GM21367 (cell line): ENCODE measurements at regions not wholly inside any gene's neighbourhood (a gene's known extent, or its start where the extent isn't known, plus 50 kb on each side); places are given as distances from the start of the nearest gene placed in this dataset.

Experiments used
- ATAC-seq: cut with Tn5 transposase; IDR thresholded peaks from one replicate; pipeline ENCODE4 v1.9.1; 2021; ENCODE audit not compliant: unreplicated experiment

DNA sequence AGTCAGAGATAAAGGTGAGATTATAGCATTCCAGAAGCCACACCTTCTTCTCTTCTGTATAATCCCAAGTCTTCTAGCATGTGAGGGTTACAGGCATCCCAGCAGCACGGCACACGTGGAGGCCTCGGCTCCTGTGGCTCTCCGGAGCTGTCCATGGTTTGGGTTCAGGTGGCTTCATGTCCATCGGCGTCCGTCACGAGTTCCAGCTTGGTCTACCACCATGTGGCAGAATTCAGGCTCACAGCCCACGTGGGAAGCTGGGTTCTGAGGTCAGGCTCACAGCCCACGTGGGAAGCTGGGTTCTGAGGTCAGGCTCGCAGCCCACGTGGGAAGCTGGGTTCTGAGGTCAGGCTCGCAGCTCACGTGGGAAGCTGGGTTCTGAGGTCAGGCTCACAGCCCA lies 378.3 kb upstream of the SALL3 start:
- ATAC-seq = no peak

DNA sequence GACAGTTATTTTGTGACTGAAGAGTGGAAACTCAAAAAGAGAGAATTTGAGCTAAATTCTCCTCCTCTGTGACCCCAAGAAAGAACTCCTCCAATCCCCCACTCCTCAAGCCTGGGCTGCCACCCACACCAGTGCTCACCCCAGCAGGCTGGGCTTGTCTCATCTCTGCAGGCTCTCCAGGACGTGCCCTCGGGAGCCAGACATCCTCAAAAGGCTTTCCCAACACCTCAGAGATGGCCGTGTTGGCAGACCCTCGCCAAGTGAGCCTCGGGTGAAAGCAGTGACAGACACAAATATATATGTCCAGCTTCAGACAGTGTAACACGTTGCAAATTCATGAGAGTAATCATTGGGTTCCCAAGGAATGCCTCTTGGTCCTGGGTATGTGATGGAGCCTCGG lies 377.7 kb upstream of the SALL3 start:
- ATAC-seq = no peak

DNA sequence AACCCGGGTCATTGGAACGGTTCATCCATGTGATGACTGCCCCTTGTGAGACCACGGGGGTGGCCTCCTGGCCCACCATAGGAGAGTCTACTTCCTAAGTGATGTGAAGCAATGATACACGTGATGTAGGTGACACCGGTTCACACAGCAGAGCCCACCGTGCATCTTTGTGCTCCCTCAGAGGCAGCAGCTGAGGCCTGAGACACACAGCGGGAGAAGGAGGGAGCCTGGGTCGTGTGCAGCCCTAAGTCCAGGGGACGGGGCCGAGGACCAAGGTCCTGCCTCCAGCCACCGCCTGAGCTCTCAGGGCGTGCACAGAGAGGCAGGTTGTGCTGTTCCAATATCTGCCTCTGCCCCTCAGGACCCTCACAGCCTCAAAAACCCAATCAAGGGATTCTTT lies 377.2 kb upstream of the SALL3 start:
- no peak for ATAC-seq

DNA sequence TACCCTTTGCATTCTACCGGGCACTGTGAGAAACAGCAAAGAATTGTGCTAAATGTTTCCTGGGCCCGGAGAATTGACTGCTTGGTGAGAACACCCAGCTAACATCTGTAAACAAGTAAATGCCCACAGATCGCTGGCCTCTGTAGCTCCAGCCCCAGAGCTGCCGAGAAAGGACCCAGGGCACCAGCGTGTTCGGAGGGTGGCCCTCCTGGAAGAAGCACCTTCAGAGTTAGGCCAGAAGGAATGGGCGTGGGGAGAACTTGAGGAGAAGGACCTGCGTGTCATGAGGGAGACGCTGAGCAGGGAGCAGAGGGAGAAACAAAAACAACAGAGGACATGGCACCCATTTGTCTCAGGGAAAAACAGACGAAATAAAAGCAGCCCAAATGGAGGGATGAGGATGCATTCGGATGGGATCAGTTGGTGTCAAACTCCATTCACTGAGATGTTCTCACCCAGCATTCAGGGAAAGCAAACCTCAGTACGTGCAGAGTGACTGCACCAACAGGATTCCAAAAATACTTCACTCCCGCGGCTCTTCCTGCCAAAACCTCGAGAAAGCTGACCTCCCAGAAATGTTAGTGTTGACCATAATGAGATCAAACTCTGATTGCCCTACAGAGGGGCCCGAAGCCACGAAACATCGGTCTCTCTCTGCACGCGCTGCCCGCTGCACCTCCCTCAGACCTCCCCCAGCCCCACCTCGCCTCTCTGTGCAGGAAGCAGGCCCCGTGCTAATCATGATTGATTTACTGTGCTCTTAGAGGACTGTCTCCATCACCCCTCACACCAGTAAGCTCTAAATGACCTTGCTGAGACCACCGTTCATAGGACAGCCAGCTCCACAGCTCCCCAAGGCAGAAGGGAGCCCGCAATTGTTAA lies 376.3 kb upstream of the SALL3 start:
- ATAC-seq = no peak

DNA sequence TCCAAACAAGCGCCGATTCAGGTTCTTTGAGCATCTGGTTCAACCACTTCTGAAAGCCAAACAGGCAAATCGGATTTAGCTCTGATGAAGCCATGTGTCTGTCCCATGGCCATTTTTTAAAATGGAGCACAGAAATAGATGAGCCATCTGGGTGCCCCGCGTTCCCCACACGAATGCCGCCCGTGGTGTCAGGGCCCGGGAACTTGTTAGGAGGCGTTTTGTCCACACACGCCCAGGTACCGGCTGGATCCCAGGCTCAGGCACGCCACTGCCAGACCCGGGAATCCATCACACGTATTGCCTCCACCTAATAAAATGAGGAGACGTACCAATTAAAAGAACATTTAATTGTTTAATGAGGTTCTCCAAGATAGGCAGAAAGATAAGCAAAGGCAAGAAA lies 374.4 kb upstream of the SALL3 start:
- no peak for ATAC-seq

DNA sequence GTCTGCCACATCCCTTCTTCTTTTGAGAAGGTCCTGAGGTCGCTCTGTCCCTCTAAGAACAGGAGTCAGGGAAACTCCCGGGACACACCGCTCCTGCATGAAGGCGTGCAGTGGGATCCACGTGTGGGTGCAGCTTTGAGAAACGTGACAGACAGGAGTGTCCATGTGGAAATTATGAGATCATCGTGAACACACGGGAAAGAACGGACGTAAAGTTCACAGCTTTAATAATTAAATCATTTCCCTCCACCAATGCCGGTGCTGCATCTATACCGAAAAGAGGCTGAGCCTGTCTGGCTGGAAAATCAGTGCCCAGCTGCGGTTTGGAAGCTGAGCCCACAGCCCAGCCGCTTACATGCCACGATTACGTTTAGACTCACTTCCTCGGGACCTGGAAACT lies 372.4 kb upstream of the SALL3 start:
- no peak for ATAC-seq

DNA sequence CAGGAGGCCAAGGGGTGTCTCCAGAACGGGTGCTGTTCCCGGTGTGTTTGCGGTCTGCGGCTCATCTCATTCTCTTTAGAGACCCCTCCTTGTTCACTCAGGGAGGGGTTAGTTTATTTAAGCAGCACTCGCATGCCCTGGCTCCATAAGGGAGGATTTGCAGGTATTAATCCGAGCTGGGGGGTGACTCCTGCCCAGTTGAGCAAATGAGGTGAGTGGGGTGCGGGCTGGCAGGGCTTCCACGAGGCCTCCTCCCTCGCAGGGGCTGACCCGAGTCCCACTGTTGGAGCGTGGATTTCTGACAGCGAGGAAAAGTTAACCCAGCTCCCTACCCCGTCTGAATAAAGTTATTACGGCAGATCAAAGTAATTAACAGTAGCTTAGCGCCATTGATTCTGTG lies 371.8 kb upstream of the SALL3 start:
- no peak for ATAC-seq

DNA sequence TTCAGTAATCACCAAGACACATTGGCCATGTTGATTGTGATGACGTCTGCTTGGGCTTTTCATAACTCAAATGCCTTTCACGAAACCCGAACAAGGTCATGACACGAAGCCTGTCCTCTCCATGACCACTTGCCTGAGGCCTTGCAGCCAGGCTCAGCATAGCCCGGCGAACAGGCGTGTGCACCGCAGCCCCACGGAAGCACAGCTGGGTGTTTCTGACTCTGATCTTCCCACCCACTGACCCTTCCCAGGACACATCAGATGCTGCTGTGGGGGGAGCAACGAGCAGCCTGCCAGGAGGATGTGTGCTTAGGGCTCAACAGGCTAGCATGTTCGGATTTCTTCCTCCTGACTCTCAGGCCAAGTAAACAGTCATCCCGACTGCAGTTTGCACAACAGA lies 369.4 kb upstream of the SALL3 start:
- no peak for ATAC-seq

DNA sequence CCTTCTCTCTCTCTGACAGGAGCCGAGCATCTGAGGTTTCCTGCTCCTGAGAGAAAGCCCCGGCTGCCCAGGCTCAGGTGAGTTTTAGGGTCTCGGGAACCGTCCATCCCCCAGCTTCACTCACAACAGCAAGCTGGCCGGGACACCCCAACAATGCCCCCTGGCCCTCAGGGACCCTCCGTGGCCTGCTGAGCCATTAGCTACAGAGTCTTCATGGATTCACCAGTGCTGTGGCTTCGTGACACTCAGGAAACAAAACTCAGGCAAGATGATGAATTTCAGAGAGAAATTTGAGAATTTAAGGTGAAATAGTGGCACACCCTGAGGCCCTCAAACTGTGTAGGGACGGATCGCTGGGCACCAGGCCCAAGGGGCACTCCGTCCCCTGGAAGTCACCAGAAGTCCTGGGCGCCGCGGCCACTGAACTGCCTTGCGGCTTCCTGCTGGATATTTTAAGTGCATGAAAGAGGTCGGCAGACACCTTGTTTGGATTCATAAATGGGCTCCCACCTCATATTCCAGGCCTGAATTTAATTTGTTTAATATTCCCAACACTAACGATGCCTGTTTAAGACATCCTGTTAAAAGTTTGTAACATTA lies 368.3 kb upstream of the SALL3 start:
- ATAC-seq = no peak

DNA sequence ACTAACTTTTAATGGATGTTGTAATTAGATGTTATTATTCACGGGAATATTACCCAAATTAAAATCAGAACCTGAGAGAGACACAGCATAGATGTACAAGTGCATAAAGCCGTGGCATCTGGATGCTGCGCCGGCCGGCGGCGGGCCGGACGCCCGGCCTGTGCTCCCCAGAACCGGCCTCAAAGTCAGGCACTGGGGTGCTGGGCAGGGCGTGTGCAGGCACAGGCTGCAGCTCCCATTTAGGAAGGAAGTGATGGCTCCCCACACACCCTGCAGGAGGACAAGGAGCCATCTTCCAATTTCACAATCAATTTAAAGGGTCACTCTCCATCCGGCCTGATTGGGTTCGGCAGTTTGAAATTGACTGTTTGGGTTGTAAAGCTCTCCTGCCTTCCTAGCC lies 367.7 kb upstream of the SALL3 start:
- no peak for ATAC-seq

DNA sequence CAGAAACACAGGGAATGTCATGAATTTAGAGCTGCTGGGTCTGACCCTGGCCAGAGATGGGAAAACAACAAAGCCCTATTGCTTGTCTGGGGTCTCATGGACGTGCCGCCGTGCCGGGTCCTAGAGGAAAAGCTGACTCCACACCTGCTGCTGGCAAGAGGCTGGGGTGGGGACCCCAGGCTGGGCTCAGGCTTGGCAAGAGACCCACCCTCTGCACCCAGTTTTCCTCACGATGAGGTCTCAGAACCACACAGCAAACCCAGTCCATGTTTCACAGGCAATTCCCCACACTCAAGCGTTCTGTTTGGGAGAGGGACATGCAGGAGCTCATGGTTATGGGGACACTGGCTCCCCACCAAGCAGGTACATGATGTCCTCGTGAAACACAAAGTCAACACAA lies 367.3 kb upstream of the SALL3 start:
- ATAC-seq = no peak

DNA sequence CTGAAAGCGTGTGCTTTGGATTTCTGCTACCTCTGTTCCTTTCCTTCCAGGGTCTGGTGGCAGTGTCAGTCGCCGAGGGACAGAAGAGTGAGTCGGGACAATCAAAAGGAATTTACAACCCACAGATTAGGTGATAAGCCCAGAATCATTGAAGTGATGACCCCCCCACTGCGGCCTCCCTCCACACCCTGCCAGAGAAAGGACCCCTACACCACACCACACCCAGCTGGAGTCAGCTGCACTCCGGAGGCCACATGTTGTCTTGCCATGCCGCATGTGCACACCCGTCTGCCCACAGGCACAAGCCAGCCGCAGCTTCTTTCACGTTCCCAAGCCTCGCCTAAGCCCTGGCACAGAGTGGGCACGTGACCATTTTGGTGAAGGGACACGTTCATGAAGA lies 366.8 kb upstream of the SALL3 start:
- ATAC-seq = no peak

DNA sequence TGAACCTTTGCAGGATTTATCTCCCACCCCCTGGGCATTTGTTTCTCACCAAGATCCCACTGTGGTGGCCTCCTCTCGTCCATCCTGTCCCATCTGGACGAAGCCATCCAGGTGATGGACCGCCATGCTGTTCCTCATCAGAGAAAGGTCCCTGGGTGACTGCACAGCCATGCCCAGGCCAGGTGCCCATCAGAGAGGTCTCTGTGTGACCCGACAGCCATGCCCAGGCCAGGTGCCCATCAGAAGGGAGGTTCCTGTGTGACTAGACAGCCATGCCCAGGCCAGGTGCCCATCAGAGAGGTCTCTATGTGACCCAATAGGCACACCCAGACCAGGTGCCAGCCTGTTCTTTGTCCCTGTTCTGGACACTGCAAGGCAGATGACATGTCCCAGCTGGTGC lies 360.9 kb upstream of the SALL3 start:
- no peak for ATAC-seq

DNA sequence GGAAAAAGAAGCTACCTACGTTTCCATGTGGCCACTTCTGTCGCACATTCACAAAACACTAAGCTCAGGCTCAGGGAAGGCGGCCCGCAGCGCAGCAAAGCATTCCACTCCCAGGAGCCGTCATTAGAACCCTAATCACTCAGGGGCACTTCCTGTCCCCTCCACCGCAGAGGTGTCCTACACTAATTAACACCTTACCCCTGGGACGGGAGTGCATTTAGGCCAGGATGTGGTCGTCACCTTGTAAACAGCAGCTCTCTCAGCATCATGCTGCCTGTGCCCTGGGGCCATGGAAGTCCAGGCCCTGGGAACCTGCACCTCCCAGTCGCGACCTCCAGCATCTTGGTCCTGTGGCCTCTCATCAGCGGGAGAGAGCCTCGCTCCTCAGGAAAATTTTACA lies 359.8 kb upstream of the SALL3 start:
- no peak for ATAC-seq

DNA sequence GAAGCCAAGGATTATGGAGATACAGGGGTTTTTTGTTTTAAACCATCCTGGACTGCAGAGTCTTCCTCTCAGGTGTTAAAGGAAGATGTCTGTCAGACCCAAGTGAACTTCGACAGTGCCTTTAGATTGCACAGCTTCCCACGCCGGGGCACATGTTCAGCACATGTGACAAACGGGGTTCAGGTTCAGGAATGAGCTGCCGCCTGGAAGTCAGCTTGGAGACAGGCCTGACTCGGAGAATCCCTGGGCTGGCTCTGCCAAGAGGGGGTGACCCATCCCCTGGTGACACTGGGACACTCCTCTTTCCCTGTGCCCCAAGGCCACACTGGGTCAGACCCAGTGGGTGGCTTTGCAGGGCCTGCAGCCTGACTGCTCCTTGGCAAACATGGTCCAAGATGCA lies 359.3 kb upstream of the SALL3 start:
- ATAC-seq = no peak

DNA sequence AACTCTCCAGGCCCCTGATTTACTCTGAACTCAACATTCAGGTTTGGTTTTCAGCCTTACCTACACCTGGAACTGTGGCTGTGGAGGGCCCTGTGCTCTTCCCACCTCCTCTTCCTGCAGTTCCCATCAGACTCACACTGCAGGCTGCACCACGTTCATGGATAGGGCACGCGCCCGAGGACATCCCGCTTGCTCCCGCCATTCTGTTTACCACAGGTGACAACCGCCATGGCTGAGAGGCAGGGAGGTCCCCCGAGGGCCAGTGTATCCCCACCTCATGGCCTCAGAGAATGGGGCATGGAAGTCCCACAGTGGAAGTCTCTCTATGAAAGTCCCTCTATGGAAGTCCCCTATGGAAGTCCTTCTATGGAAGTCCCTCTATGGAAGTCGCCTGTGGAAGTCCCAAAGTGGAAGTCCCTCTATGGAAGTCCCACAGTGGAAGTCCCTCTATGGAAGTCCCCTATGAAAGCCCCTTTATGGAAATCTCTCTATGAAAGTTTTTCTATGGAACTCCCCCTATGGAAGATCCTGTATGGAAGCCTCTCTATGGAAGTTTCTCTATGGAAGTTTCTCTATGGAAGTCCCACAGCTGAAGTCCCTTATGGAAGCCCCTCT lies 358.4 kb upstream of the SALL3 start:
- no peak for ATAC-seq

DNA sequence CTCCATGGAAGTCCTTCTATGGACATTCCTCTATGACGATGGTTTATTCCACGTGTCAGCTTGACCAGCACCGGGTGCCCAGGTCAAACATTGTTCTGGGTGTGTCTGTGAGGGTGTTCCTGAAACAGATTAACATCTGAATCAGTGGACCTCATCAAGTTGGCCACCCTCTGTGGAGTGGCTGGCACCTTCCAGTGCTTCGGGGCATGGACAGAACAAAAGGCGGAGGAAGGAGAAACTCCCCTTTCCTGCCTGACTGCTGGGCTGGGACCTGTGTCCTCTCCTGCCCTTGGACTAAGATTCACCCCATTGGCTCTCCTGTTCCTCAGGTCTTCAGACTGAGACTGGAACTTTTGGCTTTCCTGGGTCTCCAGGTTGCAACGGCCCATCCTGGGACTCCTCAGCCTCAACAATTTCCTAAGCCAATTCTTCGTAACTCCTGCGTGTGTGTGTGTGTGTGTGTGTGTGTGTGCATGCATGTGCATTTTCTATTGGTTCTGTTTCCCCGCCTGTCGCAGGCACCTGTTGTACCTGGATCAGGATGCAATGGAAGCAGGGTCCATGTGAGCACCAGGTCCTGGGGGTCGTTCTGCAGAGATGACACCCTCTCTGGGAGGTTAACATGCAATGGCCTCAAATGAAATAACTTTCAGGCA lies 357.2 kb upstream of the SALL3 start:
- no peak for ATAC-seq

DNA sequence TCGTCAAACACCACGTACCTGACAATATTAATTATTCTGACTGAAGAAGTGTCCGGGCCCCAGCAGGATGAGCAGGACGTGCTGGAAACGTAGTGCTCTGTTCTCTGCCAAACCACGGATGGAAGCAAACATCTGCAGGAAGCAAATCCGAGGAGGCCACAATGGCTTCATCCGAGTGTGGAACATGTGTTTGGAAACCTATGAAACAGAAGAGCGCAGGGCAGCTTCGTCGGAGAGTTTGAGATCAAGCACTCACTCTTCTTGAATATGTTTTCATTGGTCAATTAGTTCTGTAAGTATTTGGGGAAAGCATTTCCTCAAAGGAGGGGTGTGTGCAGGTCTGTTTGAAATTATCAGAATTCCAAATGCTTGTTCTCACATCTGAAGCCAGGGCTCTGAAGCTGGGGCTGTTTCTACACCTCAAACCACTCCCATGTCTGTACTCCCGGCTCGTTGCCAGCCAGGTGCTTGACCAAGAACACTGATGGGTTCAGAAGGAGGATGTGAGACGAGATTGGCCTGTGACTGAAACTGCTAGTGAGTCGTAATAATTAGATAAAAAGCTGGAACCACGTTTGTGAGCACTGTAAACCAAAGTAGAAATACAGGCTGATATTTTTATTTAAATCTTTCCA lies 356.6 kb upstream of the SALL3 start:
- ATAC-seq = no peak

DNA sequence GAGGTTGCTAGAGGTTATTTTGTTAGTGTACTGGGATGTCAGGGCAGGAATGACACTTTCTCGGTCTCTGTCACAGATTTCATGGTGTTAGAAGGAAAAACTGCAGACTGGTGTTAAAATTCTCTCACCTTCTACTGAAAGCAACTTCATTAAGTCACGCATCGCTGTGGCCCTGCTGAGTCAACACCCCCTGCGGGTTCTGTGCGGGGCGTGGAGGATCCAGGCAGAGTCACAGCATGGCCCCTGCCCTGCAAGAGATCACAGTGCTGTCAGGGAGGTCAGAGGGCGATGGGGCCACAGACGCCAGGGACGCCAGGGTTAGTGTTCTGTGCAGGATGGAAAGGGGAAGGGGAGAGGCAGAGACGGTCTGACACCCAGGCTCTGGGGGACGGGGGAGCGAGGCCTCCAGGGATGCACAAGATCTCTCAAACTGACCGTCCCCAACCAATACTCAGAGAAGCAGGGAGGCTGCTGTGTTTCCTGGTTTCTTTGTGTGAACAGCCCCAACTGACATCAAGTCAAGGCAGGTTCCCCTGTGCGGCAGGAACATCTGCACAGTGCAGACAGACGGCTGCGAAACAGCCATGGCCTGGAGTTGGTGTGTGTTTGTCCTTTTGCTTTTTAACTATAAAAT lies 354.9 kb upstream of the SALL3 start:
- ATAC-seq = no peak

DNA sequence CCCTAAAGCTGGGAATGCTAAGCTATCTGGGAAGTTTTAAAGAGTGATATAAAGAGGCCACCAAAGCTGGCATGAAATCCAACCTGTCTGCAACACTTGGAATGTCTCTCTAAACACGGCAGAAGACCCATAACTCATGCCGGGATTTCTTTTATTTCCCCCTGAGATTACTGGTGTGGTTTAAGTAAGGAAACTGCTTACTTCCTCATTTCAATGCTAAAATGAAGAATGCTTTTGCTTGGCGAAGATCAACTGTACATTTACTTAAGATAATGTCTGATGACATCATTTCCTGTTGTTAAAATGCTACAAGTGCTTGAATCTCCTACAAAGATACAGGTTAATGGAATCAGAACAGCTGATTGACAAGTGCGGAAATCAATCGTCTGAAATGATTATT lies 353.8 kb upstream of the SALL3 start:
- ATAC-seq = no peak
